ENCODE measurements at regions not wholly inside any gene's neighbourhood (a gene's known extent, or its start where the extent isn't known, plus 50 kb on each side); places are given as distances from the start of the nearest gene placed in this dataset.

GRCh38 chr5:66475731-66476130 lies 120.5 kb upstream of the MAST4 start:
- TF ChIP-seq CTCF (IDR thresholded peaks at IDR 0.05; ENCODE audit: borderline replicate concordance, insufficient read depth, low read depth, low read length) = no peak

GRCh38 chr5:66477596-66477995 lies 118.6 kb upstream of the MAST4 start:
- no peak overlapping the region for H3K4me3 ChIP-seq (ENCODE audit: low read depth, low read length)
- TF ChIP-seq CTCF (IDR thresholded peaks at IDR 0.05; ENCODE audit: borderline replicate concordance, insufficient read depth, low read depth, low read length) = no peak

More at GRCh38 chr5:66475731-66476130, 120.5 kb upstream of the MAST4 start:
- H3K4me3 ChIP-seq (ENCODE audit: low read depth, low read length) = no peak overlapping the region

- TF ChIP-seq CTCF (IDR thresholded peaks at IDR 0.05; ENCODE audit: borderline replicate concordance, insufficient read depth, low read depth, low read length) = peak; percentile 52; the same call in 1 of the 2 replicates
These were observed 101.8 kb upstream of the MAST4 start for GRCh38 chr5:66494437-66494836.

GRCh38 chr5:66498791-66499207 lies 97.4 kb upstream of the MAST4 start:
- no peak overlapping the region for H3K4me3 ChIP-seq (ENCODE audit: low read depth, low read length)
- no peak; the same call in 1 of the 2 replicates for TF ChIP-seq CTCF (IDR thresholded peaks at IDR 0.05; ENCODE audit: borderline replicate concordance, insufficient read depth, low read depth, low read length)

More at GRCh38 chr5:66494437-66494836, 101.8 kb upstream of the MAST4 start:
- no peak overlapping the region for H3K4me3 ChIP-seq (ENCODE audit: low read depth, low read length)

GRCh38 chr5:66503203-66503789 lies 92.9 kb upstream of the MAST4 start:
- no peak for TF ChIP-seq CTCF (IDR thresholded peaks at IDR 0.05; ENCODE audit: borderline replicate concordance, insufficient read depth, low read depth, low read length)
- no peak overlapping the region for H3K4me3 ChIP-seq (ENCODE audit: low read depth, low read length)

GRCh38 chr5:66507106-66507505 lies 89.1 kb upstream of the MAST4 start:
- TF ChIP-seq CTCF (IDR thresholded peaks at IDR 0.05; ENCODE audit: borderline replicate concordance, insufficient read depth, low read depth, low read length) = no peak
- no peak overlapping the region for H3K4me3 ChIP-seq (ENCODE audit: low read depth, low read length)

- H3K4me3 ChIP-seq (ENCODE audit: low read depth, low read length) = no peak overlapping the region
- no peak for TF ChIP-seq CTCF (IDR thresholded peaks at IDR 0.05; ENCODE audit: borderline replicate concordance, insufficient read depth, low read depth, low read length)
These were observed 84.7 kb upstream of the MAST4 start for GRCh38 chr5:66511491-66511890.
